ENCODE measurements at regions not wholly inside any gene's neighbourhood (a gene's known extent, or its start where the extent isn't known, plus 50 kb on each side); places are given as distances from the start of the nearest gene placed in this dataset.

DNA sequence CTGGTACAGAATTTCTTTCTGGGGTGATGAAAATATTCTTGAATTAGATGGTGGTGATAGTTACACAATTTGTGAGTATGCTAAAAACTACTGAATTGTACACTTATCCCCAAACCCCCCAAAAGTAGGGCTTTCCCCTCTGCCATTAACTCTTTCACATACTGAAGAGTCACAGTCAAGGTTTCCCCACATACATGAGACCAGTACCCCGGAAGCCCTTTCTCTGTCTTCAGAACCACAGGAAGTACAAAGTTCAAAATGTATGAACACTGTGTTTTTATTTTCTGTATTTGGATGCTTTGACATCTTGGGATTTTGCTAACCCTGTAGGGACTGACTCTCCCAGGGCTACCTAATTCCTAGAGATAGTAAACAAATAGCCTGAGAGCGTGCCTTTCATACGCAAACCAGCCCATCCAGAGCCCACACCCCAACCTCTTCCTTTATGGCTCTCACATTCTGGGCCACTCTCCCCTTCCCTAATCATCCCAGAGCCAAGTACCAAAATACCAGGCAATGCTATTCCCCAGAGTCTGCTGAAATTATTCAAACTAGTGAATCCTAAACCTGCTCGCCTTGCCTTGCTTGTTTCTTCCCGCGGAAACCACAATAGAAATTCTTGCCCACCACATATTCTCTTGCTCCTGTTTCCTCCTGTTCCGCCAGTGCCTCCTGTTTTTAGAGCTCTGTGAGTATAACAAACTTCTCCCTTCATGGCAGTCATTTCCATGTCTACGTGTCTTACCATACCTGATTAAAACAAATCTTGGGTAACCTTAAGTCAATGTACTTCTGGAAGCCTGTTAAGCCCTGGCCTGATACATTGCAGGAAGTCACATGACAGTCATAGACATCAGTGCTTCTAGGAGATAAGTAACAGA is 524.8 kb downstream of the FUT8 start:
- DNase-seq, result no peak

DNA sequence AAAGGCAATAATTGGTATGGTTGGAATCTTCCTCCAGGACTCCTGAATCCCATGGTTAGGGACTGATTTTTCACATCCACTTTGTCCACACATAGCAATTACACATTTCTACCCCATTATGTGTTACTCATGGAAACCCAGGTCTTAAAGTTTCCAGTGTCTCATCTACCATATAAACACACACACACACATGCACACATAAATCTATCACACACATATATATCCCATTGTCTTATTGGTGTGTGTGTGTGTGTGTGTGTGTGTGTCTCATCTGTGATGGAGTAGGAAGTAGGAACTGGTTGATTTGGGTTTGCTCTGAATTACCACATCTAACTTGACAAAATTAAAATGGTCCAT is 525.4 kb downstream of the FUT8 start:
- no peak for DNase-seq

DNA sequence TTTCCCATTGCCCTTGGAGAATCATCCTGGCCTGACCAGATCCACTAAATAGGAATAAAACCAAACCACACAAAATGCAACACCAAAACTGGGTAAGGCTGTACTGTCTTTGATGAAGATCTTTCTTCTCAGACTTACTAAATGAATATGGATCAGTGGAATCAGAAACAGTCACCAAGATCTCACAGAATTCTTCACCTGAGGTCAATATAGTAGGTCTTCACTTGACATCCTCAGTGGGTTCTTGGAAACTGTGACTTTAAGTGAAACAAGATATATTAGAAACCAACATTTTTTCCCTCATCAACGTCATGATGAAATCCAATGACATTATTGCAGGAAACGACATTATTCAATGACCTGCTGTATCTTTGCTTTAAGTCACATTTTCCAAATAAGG is 526.2 kb downstream of the FUT8 start:
- no peak for DNase-seq

DNA sequence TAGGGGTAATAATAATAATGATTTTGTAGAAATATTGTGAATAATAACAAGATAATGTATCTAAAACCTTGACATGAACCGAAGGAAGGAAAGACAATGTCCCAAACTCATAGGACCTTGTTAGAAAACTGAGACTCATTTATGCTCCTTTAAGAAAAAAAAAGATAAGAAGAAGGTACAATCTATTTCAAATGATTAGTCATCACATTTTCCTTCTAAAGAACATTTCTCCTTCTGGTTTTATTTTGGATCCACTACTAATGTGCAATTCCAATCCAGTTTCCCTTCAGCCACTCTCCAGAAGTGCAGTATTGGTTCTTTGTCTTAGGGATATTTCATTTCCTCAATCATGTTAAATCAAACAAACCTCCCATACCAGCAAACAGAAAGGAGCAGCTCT is 526.7 kb downstream of the FUT8 start:
- no peak for DNase-seq

DNA sequence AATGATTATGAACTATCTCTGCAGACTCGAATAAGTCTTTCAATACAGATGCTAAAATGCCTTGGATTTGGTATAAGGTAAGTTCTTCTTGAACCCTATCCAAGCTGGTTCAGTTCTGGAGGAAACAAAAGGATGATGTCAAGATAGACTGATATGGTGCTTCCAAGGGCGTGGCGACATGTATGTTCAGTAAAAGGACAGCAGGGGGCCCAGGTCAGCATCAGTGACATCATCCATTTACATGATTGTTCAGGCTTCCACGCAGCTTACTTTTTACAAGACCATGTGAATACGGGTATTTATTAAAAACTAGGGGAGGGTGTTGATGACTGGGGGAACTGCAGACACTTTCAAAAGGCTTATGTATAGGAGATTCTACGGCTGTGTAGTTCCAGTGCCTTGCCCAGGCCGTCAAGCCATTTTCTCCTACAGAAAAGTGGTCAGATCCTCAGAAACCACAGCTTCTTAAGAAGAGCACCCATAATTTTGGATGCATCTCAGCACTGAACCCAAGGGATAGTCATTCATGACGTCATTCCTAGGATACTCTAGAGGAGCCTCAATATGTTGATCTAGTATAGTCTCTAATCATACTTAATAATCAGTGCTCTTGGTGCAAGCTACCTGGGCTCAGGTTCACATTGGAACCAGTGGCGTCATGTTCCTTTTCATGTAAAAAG is 527.7 kb downstream of the FUT8 start:
- DNase-seq, result no peak

DNA sequence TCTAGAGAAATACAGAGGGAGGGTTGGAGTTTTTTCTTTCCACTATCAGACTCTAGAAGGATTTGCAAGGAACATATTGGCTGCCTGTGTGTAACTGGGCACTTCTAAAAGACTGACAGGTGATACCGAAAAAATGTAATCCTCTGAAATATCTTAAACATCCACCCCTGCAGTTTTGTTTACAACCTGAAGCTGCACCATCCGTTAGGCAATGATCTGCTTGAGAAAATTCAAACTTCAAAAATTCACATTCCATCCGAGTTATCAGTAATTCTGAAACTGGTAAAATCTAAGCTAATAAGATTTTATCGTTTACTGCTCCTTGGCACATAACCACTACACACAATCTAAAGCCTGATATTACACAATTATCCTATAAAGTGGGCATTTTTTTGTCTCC is 528.6 kb downstream of the FUT8 start:
- no peak for DNase-seq

DNA sequence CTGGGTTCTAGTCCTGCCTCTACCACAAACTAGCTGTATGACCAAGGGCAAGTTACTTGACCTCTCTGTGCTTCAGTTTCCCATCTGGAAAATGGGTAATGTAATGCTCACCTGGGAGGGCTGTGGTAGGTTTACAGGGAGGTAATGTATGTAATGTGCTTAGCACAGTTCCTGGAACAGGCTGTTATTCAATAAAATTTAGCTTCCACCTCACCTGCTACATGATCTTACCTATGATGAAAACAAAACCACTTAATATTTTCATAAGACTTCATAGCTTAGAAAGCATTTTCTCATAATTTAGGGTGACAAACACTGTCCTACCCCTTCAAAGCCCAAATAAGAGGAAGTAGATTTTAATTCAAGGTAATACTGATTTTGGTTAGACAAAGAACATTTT is 530.6 kb downstream of the FUT8 start:
- no peak for DNase-seq

DNA sequence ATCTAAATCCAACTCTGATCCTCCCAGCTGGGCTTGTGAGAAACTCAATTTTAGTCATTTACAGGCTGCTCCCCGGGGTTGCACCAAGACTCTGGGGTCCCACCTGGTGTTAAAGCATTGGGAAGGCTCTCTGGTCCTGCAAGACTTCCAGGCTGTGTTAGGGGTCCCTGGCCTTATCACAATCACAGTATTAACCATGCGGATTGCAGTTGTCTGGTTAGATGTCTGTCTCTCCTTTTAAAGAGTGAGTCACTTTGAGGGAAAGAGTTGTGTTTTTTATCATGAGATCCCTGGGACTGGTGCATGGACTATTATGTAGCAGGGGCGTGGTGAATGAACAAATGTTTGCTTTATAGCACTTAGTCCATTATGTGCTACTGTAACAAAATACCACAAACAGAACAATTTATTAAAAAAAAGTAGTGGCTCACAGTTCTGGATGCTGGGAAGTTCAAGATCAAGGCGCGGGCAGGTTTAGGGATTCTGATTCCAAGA is 531.4 kb downstream of the FUT8 start:
- DNase-seq, result no peak

DNA sequence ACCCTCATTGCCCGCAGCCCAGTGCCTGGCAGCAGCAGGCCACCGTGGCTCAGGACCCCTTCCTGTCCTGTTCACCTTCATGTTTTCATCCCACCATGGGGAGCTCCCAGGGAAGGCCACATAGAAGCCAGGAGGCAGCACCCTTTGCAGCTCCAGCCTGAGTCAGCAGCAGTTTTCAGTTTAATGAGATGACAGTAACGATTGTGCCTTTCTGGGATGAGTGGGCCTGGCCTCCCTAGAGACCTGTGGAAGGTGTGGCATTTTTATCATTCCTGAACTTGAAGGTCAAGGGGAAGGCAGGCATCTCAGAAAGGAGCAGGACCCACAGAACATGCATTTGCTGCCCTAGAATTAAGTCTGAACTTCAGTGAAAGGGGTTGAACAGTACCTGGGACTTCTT is 532.8 kb downstream of the FUT8 start:
- DNase-seq, result no peak

DNA sequence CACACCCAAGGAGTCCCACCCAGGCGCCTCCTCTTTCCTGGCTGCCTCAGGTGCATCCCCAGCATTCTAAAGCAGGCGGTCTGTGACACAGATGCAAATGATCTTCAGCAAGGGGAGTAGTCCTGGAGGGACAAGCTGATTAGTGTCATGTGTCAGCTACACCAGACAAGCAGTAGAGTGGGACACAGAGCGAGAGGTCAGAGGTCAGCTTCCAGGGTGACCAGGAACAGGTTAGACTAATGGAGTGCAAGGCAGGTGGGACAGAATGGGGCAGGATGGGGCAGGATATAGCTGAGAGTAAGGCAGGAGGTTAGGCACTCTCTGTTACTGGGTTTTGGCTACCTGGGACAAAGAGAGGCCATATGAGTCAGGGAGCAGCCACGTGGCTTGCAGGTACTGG is 534.0 kb downstream of the FUT8 start:
- DNase-seq, result no peak

DNA sequence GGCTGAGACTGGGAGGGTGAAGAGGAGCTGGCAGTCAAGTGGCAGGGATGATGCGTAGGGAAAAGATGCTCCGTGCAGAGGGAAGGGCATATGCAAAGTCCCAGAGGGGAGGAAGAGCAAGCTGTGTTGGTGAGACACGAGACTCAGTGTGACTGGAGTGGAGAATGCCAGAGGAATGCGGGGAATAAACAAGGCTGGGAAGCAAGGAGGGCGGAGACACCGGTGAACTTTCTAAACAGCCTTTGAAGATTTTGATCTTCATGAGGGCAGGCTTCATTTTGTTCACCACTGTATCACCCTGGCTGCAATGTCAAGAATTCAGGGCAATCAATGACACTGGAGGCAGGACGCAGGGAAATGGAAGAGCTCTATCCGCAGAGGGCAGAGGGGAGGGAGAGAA is 535.8 kb downstream of the FUT8 start:
- no peak for DNase-seq

DNA sequence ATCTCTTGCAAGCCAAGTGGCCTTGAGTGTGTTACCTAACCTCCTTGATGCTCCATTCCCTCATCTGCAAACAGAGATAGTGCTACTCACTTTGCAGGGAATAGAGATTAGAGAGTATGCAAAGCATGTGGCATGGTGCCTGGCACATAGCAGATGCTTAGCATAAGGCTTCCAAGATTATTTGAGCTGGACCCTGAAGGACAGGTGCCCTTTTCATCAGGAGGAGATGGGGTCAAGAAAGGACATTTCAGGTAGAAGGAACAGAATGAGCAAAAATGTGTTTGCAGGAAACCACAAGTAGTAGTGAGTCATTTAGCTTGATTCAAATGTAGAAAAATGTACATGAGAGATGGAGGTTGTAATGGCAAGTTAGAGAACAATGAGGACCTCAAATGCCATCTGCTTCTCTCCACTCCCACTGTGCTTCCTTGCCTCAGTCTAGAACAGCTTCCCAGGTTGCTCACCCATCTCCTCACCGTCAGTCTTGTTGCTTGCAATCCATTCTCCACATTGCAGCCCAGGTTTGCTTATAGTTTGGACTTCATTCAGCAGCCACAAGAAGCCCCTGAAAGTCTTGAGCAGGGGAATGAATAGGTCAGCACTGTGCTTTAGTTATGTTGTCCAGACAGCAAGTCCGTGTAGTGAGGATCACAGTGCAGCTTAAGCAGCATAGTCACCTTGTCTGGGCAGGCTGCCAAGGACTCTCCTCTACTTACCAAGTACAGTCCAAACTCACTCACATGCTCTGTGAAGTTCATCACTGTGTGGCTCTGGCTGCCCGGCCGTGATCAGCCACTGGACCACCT is 536.3 kb upstream of the CCDC196 start:
- DNase-seq, result peak; percentile 3

DNA sequence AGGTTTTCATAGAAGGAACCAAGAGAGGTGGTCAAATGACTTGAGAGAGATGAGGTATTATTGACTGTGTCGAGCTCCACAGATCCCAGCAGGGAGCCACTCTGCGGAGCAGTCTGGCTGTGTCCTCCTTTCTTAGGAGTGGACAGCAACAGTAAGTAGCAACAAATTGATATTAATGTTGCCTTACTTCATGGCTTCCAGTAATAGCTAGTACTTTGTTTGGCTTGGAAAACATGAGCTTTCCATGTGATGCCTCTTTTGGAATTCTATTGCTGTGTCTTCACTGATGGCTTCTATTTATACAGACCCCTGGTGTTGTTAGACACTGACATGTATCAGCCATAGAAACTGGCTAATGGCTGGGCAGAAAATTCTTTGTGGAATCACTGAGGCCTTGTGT is 531.2 kb upstream of the CCDC196 start:
- no peak for DNase-seq

DNA sequence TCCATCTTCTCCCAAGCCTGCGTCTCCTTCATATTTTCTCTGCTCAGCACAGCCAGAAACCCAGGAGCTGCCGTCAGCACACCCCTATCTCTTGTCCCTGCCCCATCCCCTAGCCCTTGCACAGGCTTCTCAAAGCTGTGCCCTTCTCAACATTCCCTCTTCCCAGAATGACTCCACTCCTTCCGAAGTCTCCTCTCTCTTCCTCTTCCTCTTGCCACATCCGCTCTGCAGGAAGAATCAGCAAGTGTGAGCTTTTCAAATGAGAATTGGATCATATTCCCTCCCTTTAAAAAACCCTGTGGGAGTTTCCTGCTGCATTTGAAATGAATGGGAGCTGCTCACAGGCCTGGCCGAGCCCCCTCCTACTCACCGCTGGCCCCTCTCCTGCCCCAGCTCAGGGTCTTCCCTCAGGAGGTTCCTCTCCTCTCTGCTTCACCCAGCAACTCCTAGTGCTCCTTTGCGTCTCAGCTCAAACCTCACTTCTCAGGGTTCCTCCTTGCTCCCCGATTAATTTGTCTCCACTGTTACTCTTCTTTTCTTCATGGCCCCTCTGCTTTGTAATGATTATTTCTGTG is 528.5 kb upstream of the CCDC196 start:
- no peak for DNase-seq

DNA sequence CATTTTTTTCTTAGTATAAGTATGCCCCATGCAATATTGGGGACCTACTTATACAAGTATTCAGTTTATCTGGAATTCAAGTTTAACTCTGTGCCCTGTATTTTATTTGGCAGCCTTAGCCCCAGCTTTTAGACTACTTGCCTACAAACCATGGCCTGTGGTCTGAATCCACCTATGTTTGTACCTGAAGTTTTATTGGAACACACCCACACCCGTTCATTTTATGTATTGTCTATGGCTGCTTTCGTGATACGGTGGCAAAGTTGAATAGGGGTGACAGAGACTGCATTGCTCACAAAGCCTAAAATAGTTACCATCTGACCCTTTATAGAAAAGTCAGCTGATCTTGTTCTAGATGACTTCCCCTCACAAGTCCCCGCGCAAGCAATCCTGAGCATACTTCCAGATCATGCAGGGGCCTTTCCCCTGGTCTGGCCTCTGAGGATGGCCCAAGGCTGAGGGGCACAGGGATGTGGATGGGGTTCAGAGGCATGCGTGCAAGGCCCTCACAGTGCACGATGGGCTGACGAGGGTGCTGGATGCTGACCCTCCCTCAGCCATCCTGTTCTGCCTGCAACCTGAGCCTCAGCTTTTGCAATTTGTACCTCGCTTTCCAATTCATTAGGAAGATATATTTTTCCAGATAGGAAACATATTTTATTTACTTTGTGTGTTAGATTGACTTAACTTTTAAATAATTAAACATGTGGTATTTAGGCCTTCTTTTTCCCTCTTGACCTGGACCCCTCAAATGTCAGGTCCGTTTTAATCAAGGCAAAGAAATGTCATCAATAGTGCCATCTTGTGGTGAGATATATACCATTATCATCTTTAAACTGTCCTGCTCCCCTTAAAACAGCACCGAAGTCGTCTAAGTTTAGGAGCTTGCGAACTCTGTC is 527.3 kb upstream of the CCDC196 start:
- peak; percentile 18 for DNase-seq

DNA sequence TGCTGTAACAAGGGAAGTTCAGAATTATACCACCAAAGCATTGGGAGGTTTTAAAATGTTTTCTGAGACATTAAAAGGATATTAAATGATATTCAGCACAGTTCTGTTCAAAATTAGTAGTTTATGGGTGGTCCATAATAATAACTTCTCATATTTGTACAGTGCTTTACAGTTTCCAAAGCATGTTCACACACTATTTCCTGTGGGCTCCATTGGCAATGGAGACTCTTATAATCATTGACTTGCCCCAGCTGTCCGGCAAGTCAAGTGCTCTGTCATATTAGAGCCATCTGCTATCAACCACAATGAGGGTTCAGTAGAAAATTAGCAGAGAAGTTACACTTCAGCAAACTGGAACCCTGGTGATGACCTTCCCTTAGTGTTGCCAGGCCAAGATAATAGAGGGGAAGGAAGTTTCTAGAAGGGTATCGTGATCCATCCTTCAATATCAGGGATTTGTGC is 526.6 kb upstream of the CCDC196 start:
- no peak for DNase-seq

DNA sequence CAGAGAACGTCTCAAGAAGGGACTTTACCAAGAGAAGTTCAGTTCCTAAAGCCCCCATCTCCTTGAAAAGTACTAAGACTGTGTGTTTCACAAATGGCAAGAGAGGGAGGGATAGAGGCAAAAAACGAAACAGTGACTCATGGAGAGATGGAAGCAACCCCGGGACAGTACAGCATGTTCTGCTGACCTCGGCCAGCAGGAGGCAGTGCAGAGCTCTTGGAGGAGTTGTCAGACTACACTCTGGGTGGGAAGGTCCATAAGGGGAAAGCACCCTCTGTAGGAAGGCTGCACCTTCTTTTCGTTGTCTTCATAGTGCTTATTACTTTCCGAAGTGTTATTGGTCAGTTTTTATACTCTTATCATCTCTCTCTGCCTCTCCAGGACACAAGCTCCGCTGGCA is 525.2 kb upstream of the CCDC196 start:
- no peak for DNase-seq

DNA sequence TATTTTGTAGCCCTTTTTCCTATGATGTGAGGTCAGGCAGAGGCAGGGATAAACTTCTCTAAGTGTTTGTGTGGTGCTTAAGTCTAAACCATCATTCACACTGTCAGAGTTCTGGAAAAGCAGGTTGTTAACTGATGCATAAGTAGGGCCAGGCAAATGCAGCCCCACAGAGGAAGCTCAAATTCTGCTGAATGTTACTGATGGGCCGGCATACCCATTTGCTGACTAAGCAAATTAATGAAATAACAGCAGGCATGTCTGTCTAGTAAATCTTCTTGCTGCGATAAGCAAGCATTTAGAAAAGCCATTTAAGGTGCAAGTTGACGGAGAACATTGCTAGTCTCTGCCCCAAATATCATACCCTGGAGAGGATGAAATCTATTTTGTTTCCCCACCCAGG is 523.2 kb upstream of the CCDC196 start:
- DNase-seq, result no peak

DNA sequence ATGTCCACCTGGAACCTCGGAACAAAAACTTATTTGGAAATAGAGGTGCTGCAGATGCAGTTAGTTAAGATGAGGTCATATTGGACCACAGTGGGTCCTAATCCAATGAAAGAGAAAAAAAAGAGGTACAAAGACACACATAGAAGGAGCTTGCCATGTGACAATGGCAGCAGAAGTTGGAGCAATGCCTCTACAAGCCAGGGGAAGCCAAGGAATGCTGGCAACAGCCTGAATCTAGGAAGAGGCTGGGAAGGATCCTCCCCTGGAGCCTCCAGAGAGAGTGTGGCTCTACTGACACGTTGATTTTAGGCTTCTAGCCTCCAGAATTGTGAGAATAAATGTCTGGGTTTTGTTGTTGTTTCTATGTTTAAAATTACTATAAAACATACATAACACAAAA is 521.8 kb upstream of the CCDC196 start:
- no peak for DNase-seq

DNA sequence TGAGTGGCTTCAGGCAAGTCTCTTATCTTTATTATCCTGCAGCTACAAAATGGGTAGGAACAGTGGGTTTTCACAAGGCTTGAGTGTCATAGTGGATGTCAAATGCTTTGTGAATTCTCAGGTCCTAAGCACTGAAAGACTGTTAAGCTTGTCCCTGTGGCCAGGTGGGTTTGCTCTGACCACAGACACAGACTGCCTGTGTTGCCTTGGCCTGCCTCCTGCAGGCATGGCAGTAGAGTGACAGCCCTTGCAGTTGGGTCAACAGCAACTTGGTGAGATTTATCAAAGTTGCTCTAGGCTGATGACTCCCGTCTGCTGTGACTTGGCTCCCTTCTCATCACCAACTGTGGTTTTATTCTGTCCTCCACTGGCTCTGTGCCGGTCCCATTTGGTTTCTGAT is 520.0 kb upstream of the CCDC196 start:
- DNase-seq, result no peak

DNA sequence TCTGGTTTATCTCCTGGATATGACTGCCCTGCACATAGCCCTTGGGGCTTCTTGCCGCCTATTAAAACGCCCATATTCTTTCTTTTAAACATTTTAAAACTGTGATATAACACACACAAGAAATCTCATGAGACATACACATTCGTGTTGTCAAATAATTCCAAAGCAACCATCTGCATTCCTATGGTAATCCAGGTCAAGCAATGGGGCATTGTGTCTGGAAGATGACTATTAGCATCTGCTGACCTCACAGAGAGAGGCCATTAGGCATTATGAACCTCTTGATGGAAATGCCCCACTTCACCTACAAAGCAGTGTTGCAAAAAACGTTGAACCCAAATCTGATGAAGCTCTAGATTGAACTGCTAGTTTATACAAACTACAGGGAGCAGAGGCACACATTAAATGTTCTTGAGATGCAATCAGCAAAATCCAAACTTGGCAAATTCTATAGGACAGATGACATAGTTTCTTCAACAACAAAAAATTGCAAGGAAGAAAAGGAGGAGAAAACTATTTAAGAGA is 513.8 kb upstream of the CCDC196 start:
- DNase-seq, result no peak

DNA sequence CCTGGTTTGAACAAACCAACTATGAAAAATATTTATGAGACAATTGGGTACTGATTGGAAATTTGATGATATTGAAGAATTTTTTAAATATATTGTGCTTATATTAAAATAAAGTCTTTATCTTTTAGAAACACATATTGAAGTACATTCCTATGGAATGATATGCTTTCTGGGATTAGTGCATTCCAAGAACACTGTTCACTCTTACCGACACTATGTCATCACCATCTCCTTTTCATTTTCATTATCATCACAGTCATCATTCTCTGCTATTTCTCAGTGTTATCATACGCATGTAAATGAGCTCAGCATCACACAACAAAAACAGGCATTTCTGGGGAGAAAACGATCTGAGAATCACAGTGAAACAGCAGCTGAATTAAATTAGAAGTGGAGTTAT is 513.3 kb upstream of the CCDC196 start:
- DNase-seq, result no peak
